NCI-H2196 (cell line): ENCODE measurements at regions not wholly inside any gene's neighbourhood (a gene's known extent, or its start where the extent isn't known, plus 50 kb on each side); places are given as distances from the start of the nearest gene placed in this dataset.
A peak's percentile ranks its signal among the peaks of the same experiment; 100 is the strongest.

Experiments used
- DNase-seq: peaks from one replicate; lab custom pipeline; 2025; ENCODE audit not compliant: unreplicated experiment; lab: John Stamatoyannopoulos, UW

GRCh38 chr4:189062047-189062820 is 878.4 kb upstream of the FRG1 start:
- DNase-seq, result no peak

- no peak for DNase-seq
These were observed 870.9 kb upstream of the FRG1 start for GRCh38 chr4:189069772-189070171.

GRCh38 chr4:189071241-189071640 is 869.4 kb upstream of the FRG1 start:
- DNase-seq, result no peak

GRCh38 chr4:189073739-189074138 is 866.9 kb upstream of the FRG1 start:
- DNase-seq, result no peak

GRCh38 chr4:189081826-189082225 is 858.8 kb upstream of the FRG1 start:
- DNase-seq, result no peak

GRCh38 chr4:189083769-189084168 is 856.9 kb upstream of the FRG1 start:
- DNase-seq, result no peak

- DNase-seq, result no peak
These were observed 856.0 kb upstream of the FRG1 start for GRCh38 chr4:189084671-189085070.

GRCh38 chr4:189087971-189088370 is 852.7 kb upstream of the FRG1 start:
- DNase-seq, result no peak

GRCh38 chr4:189088780-189089179 is 851.9 kb upstream of the FRG1 start:
- DNase-seq, result peak; percentile 3

GRCh38 chr4:189090174-189090814 is 850.4 kb upstream of the FRG1 start:
- DNase-seq, result no peak

- no peak for DNase-seq
These were observed 848.1 kb upstream of the FRG1 start for GRCh38 chr4:189092581-189092980.

- no peak for DNase-seq
These were observed 844.6 kb upstream of the FRG1 start for GRCh38 chr4:189096108-189096507.

- DNase-seq, result no peak
These were observed 844.0 kb upstream of the FRG1 start for GRCh38 chr4:189096717-189097116.

GRCh38 chr4:189098932-189099696 is 841.6 kb upstream of the FRG1 start:
- no peak for DNase-seq

- no peak for DNase-seq
These were observed 827.2 kb upstream of the FRG1 start for GRCh38 chr4:189113389-189113888.

- DNase-seq, result no peak
These were observed 823.2 kb upstream of the FRG1 start for GRCh38 chr4:189117426-189117825.

GRCh38 chr4:189121336-189121735 is 819.3 kb upstream of the FRG1 start:
- no peak for DNase-seq

GRCh38 chr4:189124149-189124758 is 816.4 kb upstream of the FRG1 start:
- peak; percentile 21 for DNase-seq

GRCh38 chr4:189124791-189125190 is 815.9 kb upstream of the FRG1 start:
- DNase-seq, result no peak

GRCh38 chr4:189126040-189126439 is 814.6 kb upstream of the FRG1 start:
- DNase-seq, result no peak

- no peak for DNase-seq
These were observed 812.3 kb upstream of the FRG1 start for GRCh38 chr4:189128341-189128740.
